HuH-7 (cell line): ENCODE measurements at regions not wholly inside any gene's neighbourhood (a gene's known extent, or its start where the extent isn't known, plus 50 kb on each side); places are given as distances from the start of the nearest gene placed in this dataset.
A peak's percentile ranks its signal among the peaks of the same experiment; 100 is the strongest.
"Not testable (repeated sequence)": the region's sequence is repeated elsewhere in the genome, so short reads cannot be mapped to it uniquely, and the experiment has no call there.

Source experiments
- DNase-seq: peaks from one replicate; pipeline ENCODE4 v3.0.0; 2011; ENCODE audit warnings: low spot score

GRCh38 chr3:14252321-14253021 lies 73.9 kb downstream of the LSM3 start:
- DNase-seq: no peak

GRCh38 chr3:14253022-14253706 lies 74.5 kb downstream of the LSM3 start:
- DNase-seq: peak; percentile 65

- no peak for DNase-seq
Observed at GRCh38 chr3:14253707-14254382, 75.2 kb downstream of the LSM3 start.

DNA sequence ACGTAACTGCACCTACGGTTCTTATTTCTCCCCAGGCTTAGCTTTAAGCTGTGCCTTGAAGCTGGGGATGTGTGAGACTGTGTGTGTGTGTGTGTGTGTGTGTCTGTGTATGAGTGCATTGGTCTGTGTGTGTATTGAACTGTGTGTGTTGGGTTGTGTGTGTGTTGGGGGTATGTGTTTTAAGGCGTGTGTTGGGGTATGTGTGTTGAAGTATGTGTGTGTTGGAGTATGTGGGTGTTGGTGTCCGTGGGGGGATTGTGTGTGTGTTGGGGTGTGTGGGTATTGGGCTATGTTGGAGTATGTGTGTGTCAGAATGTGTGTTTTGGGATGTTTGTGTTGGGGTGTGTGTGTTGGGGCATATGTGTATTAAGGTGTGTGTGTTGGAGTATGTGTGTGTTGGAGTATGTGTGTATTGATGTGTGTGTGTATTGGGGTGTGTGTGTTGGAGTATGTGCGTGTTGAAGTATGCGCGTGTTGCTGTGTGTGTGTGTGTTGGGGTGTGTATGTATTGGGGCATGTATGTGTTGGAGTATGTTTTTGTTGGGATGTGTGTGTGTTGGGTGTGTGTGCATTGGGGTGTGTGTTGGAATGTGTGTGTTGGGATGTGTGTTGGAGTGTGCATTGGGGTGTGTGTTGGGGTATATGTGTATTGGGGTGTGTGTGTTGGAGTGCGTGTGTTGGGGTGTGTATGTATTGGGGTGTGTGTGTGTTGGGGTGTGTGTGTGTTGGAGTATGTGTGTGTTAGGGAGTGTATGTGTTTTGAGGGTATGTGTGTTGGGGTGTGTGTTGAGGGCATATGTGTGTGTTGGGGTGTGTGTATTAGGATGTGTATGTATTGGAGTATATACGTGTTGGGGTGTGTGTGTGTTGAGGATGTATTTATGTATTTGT lies 76.4 kb downstream of the LSM3 start:
- no peak for DNase-seq

GRCh38 chr3:14256046-14256445 lies 77.4 kb downstream of the LSM3 start:
- no peak for DNase-seq

DNA sequence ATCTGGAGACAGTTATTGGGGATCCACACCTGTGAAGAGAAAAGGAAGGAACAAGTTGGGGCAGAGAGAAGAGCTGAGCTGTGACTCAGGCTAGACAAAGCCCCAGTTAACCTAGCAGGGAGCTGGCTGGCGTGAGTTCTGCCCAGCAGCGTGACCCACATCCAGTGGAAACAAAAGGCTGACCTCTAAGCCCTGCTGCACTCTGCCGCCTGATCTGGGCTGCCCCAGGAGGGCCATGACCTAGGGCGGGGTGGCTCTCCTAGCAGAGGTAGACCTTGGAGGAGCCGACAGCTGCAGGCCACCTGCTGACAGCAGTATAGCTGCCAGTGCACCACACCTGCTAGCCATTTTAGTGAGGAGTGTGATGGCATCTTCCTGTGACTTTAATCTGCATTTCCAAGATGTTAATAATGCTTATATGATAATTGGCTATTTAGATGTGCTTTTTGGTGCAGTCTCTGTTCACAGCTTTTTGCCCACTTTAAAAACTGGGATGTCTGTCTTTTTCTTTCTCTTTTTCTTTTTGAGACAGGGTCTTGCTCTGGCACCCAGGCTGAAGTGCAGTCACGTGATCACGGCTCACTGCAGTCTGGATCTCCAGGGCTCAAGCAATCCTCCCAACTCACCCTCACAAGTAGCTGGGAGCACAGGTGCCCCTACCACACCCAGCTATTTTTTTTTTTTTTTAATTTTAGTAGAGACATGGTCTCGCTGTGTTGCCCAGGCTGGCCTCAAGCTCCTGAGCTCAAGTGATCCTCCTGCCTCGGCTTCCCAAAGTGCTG lies 78.1 kb downstream of the LSM3 start:
- no peak for DNase-seq

- DNase-seq: no peak
Observed at GRCh38 chr3:14258906-14259904, 80.6 kb downstream of the LSM3 start.

- no peak for DNase-seq
Observed at GRCh38 chr3:14260463-14260862, 81.8 kb downstream of the LSM3 start.

- DNase-seq: peak; percentile 95
Observed at GRCh38 chr3:14261229-14261628, 82.6 kb downstream of the LSM3 start.

DNA sequence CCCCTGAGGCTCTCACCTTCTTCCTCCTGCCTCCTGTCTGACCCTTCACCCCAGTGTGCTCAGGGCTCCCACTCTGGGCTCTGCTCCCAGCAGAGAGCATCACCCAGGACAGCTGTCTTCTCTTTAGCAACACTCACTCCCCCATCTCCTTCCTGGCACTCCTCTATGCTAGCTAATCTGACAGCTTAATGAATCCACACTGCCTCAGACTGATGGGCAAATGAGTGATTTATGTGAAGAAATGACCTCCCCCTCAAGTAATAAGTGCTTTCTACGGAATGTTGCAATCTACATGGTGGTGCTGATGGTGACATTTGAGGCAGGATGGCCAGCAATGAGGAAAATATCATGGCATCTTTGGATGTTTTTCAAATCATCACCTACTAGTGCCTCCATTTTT lies 83.6 kb downstream of the LSM3 start:
- no peak for DNase-seq

- no peak for DNase-seq
Observed at GRCh38 chr3:14262867-14263266, 84.2 kb downstream of the LSM3 start.

GRCh38 chr3:14263317-14264005 lies 84.8 kb downstream of the LSM3 start:
- no peak for DNase-seq

- DNase-seq: peak; percentile 63
Observed at GRCh38 chr3:14265246-14265962, 86.8 kb downstream of the LSM3 start.

GRCh38 chr3:14266361-14266760 lies 87.7 kb downstream of the LSM3 start:
- no peak for DNase-seq

GRCh38 chr3:14267976-14268375 lies 89.4 kb downstream of the LSM3 start:
- no peak for DNase-seq

DNA sequence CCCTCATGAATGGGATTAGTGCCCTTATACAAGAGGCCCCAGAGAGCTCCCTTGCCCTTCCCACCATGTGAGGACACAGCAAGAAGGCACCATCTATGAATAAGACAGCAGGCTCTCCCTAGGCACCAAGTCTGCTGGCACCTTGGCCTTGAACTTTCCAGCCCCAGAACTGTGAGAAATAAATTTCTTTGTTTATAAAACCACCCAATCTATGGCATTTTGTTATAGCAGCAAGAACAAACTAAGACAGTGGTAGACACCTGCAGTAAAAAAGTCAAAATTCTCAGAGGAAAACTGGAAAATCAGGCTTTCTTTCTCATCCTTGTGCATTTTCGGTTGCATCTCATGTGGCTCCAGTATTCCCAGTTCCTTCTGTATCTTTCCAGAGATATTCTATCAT lies 90.3 kb downstream of the LSM3 start:
- no peak for DNase-seq

GRCh38 chr3:14272041-14272958 lies 93.7 kb downstream of the LSM3 start:
- not testable (repeated sequence) for DNase-seq
